Osteoblast (primary cell): ENCODE measurements at regions not wholly inside any gene's neighbourhood (a gene's known extent, or its start where the extent isn't known, plus 50 kb on each side); places are given as distances from the start of the nearest gene placed in this dataset.

ENCODE experiments used
- DNase-seq: peaks from one replicate; pipeline ENCODE4 v3.0.0; 2011; ENCODE audit warnings: low spot score, mixed read lengths; ENCODE audit not compliant: insufficient read length; ENCODE audit errors: missing footprints
- H2AFZ ChIP-seq: 2 replicates; pipeline ENCODE4 v1.6.0; 2011; ENCODE audit warnings: mild to moderate bottlenecking, low read length
- H3K27ac ChIP-seq: 2 replicates; pipeline ENCODE4 v1.5.1; 2011; ENCODE audit warnings: mild to moderate bottlenecking, low read depth, low read length, moderate library complexity
- H3K27me3 ChIP-seq: 2 replicates; pipeline ENCODE4 v1.6.0; 2012; ENCODE audit warnings: mild to moderate bottlenecking, control low read depth, inconsistent platforms, low read length, moderate library complexity; ENCODE audit not compliant: insufficient read depth
- H3K36me3 ChIP-seq: 2 replicates; pipeline ENCODE4 v1.5.1; 2011; ENCODE audit warnings: mild to moderate bottlenecking, low read length, control low read depth, moderate library complexity; ENCODE audit not compliant: insufficient read depth
- H3K4me1 ChIP-seq: 2 replicates; pipeline ENCODE4 v1.5.1; 2011; ENCODE audit warnings: mild to moderate bottlenecking, low read length, control low read depth, moderate library complexity; ENCODE audit not compliant: insufficient read depth
- H3K4me2 ChIP-seq: 2 replicates; pipeline ENCODE4 v1.6.0; 2011; ENCODE audit warnings: mild to moderate bottlenecking, low read length; ENCODE audit not compliant: insufficient read depth
- H3K4me3 ChIP-seq: fragments of 200-600 bp; sonication (generic); 3 replicates; pipeline ENCODE4 v1.5.1; 2012; ENCODE audit warnings: mild to moderate bottlenecking, low read length, inconsistent platforms; ENCODE audit not compliant: insufficient read depth
- H3K79me2 ChIP-seq: 2 replicates; pipeline ENCODE4 v1.6.0; 2012; ENCODE audit warnings: mild to moderate bottlenecking, low read length, control low read depth, inconsistent platforms; ENCODE audit not compliant: insufficient read depth
- H3K9me3 ChIP-seq: 2 replicates; pipeline ENCODE4 v1.5.1; 2011; ENCODE audit warnings: low read depth, low read length, control low read depth
- H4K20me1 ChIP-seq: 2 replicates; pipeline ENCODE4 v1.6.0; 2012; ENCODE audit warnings: mild to moderate bottlenecking, low read length, control low read depth; ENCODE audit not compliant: insufficient read depth
- TF ChIP-seq, protein P1 (sequence below): IDR thresholded peaks from 2 replicates; pipeline ENCODE4 v1.5.1; 2011; ENCODE audit warnings: mild to moderate bottlenecking, low read depth, low read length, moderate library complexity; ENCODE audit errors: extremely low read depth

DNA sequence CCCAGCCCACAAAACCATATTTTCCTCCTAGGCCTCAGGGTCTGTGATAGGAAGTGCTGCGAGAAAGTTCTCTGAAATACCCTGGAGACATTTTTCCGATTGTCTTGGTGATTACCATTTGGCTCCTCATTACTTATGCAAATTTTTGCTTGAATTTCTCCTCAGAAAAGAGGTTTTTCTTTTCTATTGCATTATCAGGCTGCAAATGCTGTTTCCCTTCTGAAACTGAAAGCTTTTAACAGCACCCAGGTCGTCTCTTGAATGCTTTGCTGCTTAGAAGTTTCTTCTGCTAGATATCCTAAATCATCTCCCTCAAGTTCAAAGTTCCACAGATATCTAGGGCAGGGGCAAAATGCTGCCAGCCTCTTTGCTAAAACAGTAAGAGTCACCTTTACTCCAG, 434.2 kb downstream of the PCDH20 start:
- H3K79me2 ChIP-seq = no peaks in the 10 kb centered on the region
- TF ChIP-seq, protein P1, sequence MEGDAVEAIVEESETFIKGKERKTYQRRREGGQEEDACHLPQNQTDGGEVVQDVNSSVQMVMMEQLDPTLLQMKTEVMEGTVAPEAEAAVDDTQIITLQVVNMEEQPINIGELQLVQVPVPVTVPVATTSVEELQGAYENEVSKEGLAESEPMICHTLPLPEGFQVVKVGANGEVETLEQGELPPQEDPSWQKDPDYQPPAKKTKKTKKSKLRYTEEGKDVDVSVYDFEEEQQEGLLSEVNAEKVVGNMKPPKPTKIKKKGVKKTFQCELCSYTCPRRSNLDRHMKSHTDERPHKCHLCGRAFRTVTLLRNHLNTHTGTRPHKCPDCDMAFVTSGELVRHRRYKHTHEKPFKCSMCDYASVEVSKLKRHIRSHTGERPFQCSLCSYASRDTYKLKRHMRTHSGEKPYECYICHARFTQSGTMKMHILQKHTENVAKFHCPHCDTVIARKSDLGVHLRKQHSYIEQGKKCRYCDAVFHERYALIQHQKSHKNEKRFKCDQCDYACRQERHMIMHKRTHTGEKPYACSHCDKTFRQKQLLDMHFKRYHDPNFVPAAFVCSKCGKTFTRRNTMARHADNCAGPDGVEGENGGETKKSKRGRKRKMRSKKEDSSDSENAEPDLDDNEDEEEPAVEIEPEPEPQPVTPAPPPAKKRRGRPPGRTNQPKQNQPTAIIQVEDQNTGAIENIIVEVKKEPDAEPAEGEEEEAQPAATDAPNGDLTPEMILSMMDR = no peak
- H3K9me3 ChIP-seq = no peaks in the 10 kb centered on the region
- no peak overlapping the region for H3K4me2 ChIP-seq
- H3K27me3 ChIP-seq = no peaks in the 10 kb centered on the region
- DNase-seq = no peak
- no peak overlapping the region for H3K4me3 ChIP-seq
- H2AFZ ChIP-seq = no peak overlapping the region
- H3K36me3 ChIP-seq = no peaks in the 10 kb centered on the region
- no peaks in the 10 kb centered on the region for H4K20me1 ChIP-seq
- H3K4me1 ChIP-seq = no peaks in the 10 kb centered on the region
- H3K27ac ChIP-seq = no peak overlapping the region

DNA sequence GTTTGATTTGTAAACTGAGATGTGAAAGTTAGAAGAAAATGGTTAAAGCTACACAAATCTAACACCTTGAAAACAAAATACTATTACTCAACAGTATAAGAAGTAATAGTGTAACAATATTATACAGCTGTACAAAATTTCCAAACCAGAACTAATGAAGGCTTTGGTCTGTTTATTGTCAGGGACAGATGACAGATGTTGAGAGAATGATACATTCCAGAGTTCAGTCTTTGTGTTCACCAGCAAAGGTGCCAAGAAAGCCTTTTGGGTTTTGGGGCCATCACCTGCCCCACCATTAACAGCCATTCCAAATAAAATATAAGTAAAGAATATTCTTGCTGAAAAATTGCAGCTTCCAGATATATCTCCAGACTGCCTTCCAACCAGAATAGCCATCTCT, 439.3 kb downstream of the PCDH20 start:
- H3K36me3 ChIP-seq = no peaks in the 10 kb centered on the region
- no peaks in the 10 kb centered on the region for H3K4me1 ChIP-seq
- TF ChIP-seq, protein P1 = no peak
- H3K9me3 ChIP-seq = no peaks in the 10 kb centered on the region
- no peaks in the 10 kb centered on the region for H3K79me2 ChIP-seq
- no peaks in the 10 kb centered on the region for H4K20me1 ChIP-seq
- DNase-seq = no peak
- no peak overlapping the region for H3K27ac ChIP-seq
- no peaks in the 10 kb centered on the region for H3K27me3 ChIP-seq
- no peak overlapping the region for H3K4me3 ChIP-seq
- no peak overlapping the region for H2AFZ ChIP-seq
- no peak overlapping the region for H3K4me2 ChIP-seq

DNA sequence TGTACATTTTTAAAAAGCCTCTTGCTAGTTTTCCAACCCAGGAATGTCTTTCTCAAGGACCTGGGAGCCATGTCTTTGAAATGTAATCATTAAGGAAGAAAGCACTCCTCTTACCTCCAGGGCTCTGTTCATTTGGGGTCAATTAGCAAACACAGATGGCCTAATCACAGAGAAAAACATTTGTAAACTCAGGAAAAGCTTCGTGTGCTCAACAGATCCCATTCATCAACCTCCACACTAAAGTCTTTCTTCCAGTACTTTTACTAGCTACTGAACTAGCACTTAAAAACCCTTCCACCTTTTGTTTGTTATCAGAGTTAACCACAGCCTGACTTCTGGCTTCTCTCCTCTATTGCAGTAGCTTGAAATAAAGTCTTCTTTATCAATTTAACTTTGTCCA, 441.4 kb downstream of the PCDH20 start:
- Histone ChIP-seq H3K79me2 (no peaks in the 10 kb centered on the region), H3K27ac (no peak overlapping the region), H2AFZ (no peak overlapping the region), H3K4me1 (no peaks in the 10 kb centered on the region), H3K36me3 (no peaks in the 10 kb centered on the region), H4K20me1 (no peaks in the 10 kb centered on the region), H3K4me2 (no peak overlapping the region), H3K4me3 (no peak overlapping the region), H3K9me3 (no peaks in the 10 kb centered on the region), H3K27me3 (no peaks in the 10 kb centered on the region)
- TF ChIP-seq, protein P1 = no peak
- no peak for DNase-seq

DNA sequence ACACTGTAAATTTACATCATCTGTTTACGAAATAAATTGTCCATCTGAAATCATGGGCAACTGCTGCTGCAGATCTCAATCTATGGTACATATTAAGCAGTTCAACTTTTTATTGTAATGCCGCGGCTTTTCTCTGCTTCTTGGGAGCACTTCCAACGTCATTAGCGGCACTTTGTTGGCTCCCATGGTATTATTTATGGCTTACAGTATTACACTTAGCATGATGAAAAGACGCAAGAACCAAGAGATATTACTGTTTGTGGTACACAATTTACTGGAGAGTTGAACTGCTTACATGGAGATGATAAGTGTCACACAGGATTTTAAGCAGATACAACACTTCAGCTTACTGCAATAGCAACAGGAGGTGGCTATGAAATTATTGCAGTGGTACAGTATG, 442.1 kb downstream of the PCDH20 start:
- Histone ChIP-seq H4K20me1 (no peaks in the 10 kb centered on the region), H3K27me3 (no peaks in the 10 kb centered on the region), H3K4me3 (no peak overlapping the region), H3K27ac (no peak overlapping the region), H3K4me2 (no peak overlapping the region), H3K79me2 (no peaks in the 10 kb centered on the region), H3K36me3 (no peaks in the 10 kb centered on the region), H3K9me3 (no peaks in the 10 kb centered on the region), H3K4me1 (no peaks in the 10 kb centered on the region), H2AFZ (no peak overlapping the region)
- no peak for DNase-seq
- TF ChIP-seq, protein P1 = no peak
